Ovary (tissue), 7 donors: ENCODE measurements at regions not wholly inside any gene's neighbourhood (a gene's known extent, or its start where the extent isn't known, plus 50 kb on each side); places are given as distances from the start of the nearest gene placed in this dataset.
"Not testable (repeated sequence)": the region's sequence is repeated elsewhere in the genome, so short reads cannot be mapped to it uniquely, and the experiment has no call there.

Experiments
- DNase-seq, 5 donors: peaks; one replicate each; pipeline ENCODE4 v3.0.0-alpha.2; 2019 to 2020
- H3K27ac ChIP-seq, 2 donors: fragments of 200-600 bp; one replicate each; pipeline versions ENCODE4 v1.5.1 to v1.8.0; 2019 to 2022
- H3K27me3 ChIP-seq: fragments of 200-600 bp; one replicate; pipeline ENCODE4 v1.8.0; 2022
- H3K36me3 ChIP-seq: fragments of 200-600 bp; sonication (generic); one replicate; pipeline ENCODE4 v1.5.1; 2019
- H3K4me1 ChIP-seq: one replicate; pipeline ENCODE4 v1.8.1; 2013; ENCODE audit warnings: mild to moderate bottlenecking, moderate library complexity; ENCODE audit not compliant: insufficient read depth
- H3K4me3 ChIP-seq: fragments of 200-600 bp; sonication (generic); one replicate; pipeline ENCODE4 v1.5.1; 2017
- H3K9me3 ChIP-seq, 2 donors: fragments of 200-600 bp in 1 of 2; sonication (generic) in 1 of 2; one replicate each; pipeline versions ENCODE4 v1.5.1 to v1.8.1; 2013 to 2019; ENCODE audit warnings: mild to moderate bottlenecking in 1 of 2, moderate library complexity in 1 of 2
- CTCF ChIP-seq, 3 donors: fragments of 450-650 bp in 2 of 3; fragments of 200-600 bp in 1 of 3; IDR thresholded peaks; one replicate each; pipeline versions ENCODE4 v1.5.1 to v1.8.0; 2016 to 2022; ENCODE audit warnings: antibody characterized with exemption in 3 of 3, mild to moderate bottlenecking in 1 of 3
- EP300 ChIP-seq: sonication (generic); formaldehyde crosslinking; IDR thresholded peaks from one replicate; pipeline ENCODE4 v1.6.1; 2017; ENCODE audit warnings: antibody characterized with exemption
- POLR2A ChIP-seq: fragments of 450-650 bp; IDR thresholded peaks from one replicate; pipeline ENCODE4 v1.6.1; 2017; ENCODE audit warnings: antibody characterized with exemption, mild to moderate bottlenecking, moderate library complexity
- WGBS, 3 donors: extraction: QIAGEN DNeasy Blood & Tissue Kit in 1 of 3; methylation state at CpG; one replicate each; pipeline versions ENCODE4 v1.1.5 to v1.1.7; 2013 to 2017; 5-methylcytosine and 5-hydroxymethylcytosine counted together
- intact Hi-C, 4 donors: fragments of 100-400 bp; cut with DNase I; formaldehyde crosslinking; loops; one replicate each; pipeline versions ENCODE4 v1.11.0 to v1.15.1; 2022 to 2023
- donor health status: DM: no; HTN: no; CAD: no; lungs with moderate emphysema.
- donor health status: DM: no; HTN: no; CAD: no.
- donor health status: Bipolar disorder and iron deficiency.
- donor health status: DM: no; HTN: no; CAD: no.
- donor health status: DM: yes; HTN: yes; CAD: no.

- Histone ChIP-seq H3K36me3 (no peaks in the 10 kb centered on the region), H3K4me1 (no peaks in the 10 kb centered on the region), H3K27ac (no peak overlapping the region), H3K4me3 (no peak overlapping the region), H3K27me3 (no peaks in the 10 kb centered on the region), H3K9me3 (no peaks in the 10 kb centered on the region)
- TF ChIP-seq EP300 (no peak), CTCF (IDR thresholded peaks at IDR 0.05) (no peak), POLR2A (no peak)
- DNase-seq = no peak
- WGBS, 3 donors = 44 to 49% (median 45%) methylated on average over 4 of the region's 4 CpGs
- intact Hi-C loops = no loop called here
These were observed 462.0 kb upstream of the ATP11B start for GRCh38 chr3:182331341-182331740.

GRCh38 chr3:182342252-182342651, 451.1 kb upstream of the ATP11B start:
- no peak overlapping the region for H3K4me3 ChIP-seq
- 29 to 44% (median 43%) methylated on average over 1 of the region's 1 CpG for WGBS, 3 donors
- intact Hi-C loops = no loop called here
- no peaks in the 10 kb centered on the region for H3K27me3 ChIP-seq
- H3K36me3 ChIP-seq = no peaks in the 10 kb centered on the region
- TF ChIP-seq EP300 = no peak
- no peak for TF ChIP-seq POLR2A
- TF ChIP-seq CTCF (IDR thresholded peaks at IDR 0.05) = no peak
- no peak for DNase-seq
- H3K4me1 ChIP-seq = no peaks in the 10 kb centered on the region
- no peak overlapping the region for H3K27ac ChIP-seq
- no peaks in the 10 kb centered on the region for H3K9me3 ChIP-seq

GRCh38 chr3:182344026-182344425, 449.3 kb upstream of the ATP11B start:
- H3K4me1 ChIP-seq, intact Hi-C loops, H3K27me3 ChIP-seq, H3K27ac ChIP-seq, H3K9me3 ChIP-seq, DNase-seq, H3K4me3 ChIP-seq, H3K36me3 ChIP-seq: not testable (repeated sequence)

GRCh38 chr3:182349051-182349450, 444.3 kb upstream of the ATP11B start:
- whole genome bisulfite sequencing, 3 donors = 39 to 69% (median 58%) methylated on average over 2 of the region's 2 CpGs
- no peak overlapping the region for H3K4me3 ChIP-seq
- H3K27me3 ChIP-seq = no peaks in the 10 kb centered on the region
- H3K27ac ChIP-seq = no peak overlapping the region
- H3K36me3 ChIP-seq = no peaks in the 10 kb centered on the region
- no peak for TF ChIP-seq EP300
- TF ChIP-seq POLR2A = no peak
- TF ChIP-seq CTCF (IDR thresholded peaks at IDR 0.05) = no peak
- H3K4me1 ChIP-seq = no peaks in the 10 kb centered on the region
- no peak for DNase-seq
- no peaks in the 10 kb centered on the region for H3K9me3 ChIP-seq
- intact Hi-C loops = no loop called here

- Histone ChIP-seq H3K9me3 (no peaks in the 10 kb centered on the region), H3K36me3 (no peaks in the 10 kb centered on the region), H3K27ac (no peak overlapping the region), H3K4me3 (no peak overlapping the region), H3K27me3 (no peaks in the 10 kb centered on the region), H3K4me1 (no peaks in the 10 kb centered on the region)
- no peak for DNase-seq
- intact Hi-C loops = no loop called here
- TF ChIP-seq CTCF (IDR thresholded peaks at IDR 0.05) (no peak), EP300 (no peak), POLR2A (no peak)
- WGBS, 3 donors = 64 to 92% (median 70%) methylated on average over 1 of the region's 1 CpG
These were observed 443.3 kb upstream of the ATP11B start for GRCh38 chr3:182349951-182350517.
